ENCODE measurements at regions not wholly inside any gene's neighbourhood (a gene's known extent, or its start where the extent isn't known, plus 50 kb on each side); places are given as distances from the start of the nearest gene placed in this dataset.

DNA sequence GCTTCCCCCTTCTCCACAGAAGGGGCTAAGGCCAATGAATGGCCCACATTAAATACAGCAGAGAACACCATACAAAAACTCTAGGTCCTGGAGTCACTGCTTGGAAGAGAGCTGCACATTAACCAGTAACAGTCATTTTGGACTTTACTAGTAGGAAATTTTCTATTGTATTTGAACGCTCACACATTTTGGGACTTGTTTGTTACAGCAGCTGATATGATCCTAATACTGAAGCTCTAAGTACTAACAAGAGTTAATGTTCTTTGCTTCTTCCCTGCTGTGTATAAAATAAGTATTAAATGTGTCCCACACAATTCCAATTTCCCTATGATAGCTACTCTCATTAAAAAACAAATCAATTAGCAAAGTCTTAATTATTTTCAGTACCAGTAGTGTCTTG, 148.3 kb upstream of the IRX3 start:
- Mint-ChIP-seq H3K36me3 (ENCODE audit: low read depth) (peaks cover 5% of the 10 kb centered on the region; the same call in 1 of the 2 replicates), H3K27me3 (ENCODE audit: insufficient read depth) (peaks cover 21% of the 10 kb centered on the region)

DNA sequence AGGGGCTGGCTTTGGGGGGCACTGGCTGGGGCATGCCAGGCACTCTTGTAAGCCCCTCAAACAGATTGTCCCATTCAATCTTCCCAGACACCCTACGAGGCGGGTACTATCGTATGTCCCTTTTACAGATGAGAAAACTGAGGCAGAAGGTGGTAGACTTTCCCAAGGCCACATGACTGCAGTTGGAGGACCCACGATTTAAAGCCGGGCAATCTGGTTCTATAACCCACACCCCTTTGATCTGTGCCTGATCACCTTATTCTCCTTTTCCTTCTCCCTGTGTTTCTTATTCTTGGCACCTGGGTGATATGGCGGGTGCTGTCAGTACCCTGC, 146.3 kb upstream of the IRX3 start:
- Mint-ChIP-seq H3K4me3 (no peak overlapping the region), H3K36me3 (ENCODE audit: low read depth) (peaks cover 7% of the 10 kb centered on the region), H3K9me3 (0 out of 2 replicates have a peak, but pooled peaks cover 5% of the 10 kb centered on the region), H3K27me3 (ENCODE audit: insufficient read depth) (peaks cover 13% of the 10 kb centered on the region), H3K4me1 (ENCODE audit: low read depth) (peaks cover 35% of the 10 kb centered on the region), H3K27ac (no peak overlapping the region)
- TF ChIP-seq, protein P1, sequence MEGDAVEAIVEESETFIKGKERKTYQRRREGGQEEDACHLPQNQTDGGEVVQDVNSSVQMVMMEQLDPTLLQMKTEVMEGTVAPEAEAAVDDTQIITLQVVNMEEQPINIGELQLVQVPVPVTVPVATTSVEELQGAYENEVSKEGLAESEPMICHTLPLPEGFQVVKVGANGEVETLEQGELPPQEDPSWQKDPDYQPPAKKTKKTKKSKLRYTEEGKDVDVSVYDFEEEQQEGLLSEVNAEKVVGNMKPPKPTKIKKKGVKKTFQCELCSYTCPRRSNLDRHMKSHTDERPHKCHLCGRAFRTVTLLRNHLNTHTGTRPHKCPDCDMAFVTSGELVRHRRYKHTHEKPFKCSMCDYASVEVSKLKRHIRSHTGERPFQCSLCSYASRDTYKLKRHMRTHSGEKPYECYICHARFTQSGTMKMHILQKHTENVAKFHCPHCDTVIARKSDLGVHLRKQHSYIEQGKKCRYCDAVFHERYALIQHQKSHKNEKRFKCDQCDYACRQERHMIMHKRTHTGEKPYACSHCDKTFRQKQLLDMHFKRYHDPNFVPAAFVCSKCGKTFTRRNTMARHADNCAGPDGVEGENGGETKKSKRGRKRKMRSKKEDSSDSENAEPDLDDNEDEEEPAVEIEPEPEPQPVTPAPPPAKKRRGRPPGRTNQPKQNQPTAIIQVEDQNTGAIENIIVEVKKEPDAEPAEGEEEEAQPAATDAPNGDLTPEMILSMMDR (IDR thresholded peaks at IDR 0.05) = no peak
- no peak for DNase-seq

More for the DNA sequence above, 148.3 kb upstream of the IRX3 start:
- Mint-ChIP-seq H3K4me3 (no peak overlapping the region), H3K4me1 (ENCODE audit: low read depth) (peaks cover 26% of the 10 kb centered on the region), H3K9me3 (0 out of 2 replicates have a peak, but pooled peaks cover 5% of the 10 kb centered on the region), H3K27ac (no peak overlapping the region)
- no peak for DNase-seq
- TF ChIP-seq, protein P1 (IDR thresholded peaks at IDR 0.05) = no peak

DNA sequence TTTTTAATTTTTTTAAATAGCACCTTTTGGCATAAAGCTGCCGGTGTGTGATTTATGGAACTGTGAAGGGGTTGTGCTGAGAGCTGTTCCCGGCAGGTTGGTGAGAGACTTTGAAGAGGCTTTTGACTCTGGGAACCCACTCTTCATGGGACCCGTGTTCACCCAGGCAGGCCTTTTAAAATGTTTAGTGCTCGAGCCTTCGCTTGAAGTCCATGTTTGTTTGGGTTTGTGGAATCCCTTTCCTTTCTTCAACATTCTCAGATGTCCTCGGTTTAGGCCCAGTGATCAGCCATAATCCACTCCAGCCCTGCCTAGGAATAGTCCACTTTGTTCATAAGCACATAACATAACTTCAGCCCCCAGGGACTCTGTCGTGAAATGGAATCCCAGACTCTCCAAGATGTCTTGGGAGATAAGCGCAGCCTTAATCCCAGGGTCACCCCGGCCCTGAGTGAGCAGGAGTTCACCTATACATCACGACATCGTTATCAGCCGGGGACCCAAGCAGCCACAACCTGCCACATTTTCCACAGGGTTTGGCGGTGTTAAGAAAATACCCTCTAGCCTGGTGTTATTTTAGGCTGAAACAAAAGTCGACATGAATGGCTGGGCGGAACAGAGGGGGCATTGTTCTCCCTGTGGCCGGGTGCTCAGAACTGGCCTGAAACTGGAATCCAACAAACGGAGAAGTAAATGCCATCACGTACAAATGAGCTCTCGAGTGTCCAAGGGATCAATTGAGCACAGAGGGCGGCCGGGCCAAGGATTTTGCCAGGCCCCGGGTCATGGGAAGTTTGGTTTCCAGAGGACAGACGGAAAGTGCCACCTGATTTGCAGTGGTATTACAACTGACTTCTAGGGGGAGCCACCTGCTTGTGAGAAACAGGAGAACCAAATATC, 145.7 kb upstream of the IRX3 start:
- peaks cover 13% of the 10 kb centered on the region for H3K27me3 Mint-ChIP-seq (ENCODE audit: insufficient read depth)
- TF ChIP-seq, protein P1 (IDR thresholded peaks at IDR 0.05) = peak; percentile 34
- peaks cover 6% of the 10 kb centered on the region for H3K36me3 Mint-ChIP-seq (ENCODE audit: low read depth)
- H3K4me1 Mint-ChIP-seq (ENCODE audit: low read depth) = peaks cover 35% of the 10 kb centered on the region
- H3K4me3 Mint-ChIP-seq = no peak overlapping the region
- peak overlapping the region; percentile 48; the same call in 1 of the 2 replicates for H3K27ac Mint-ChIP-seq
- H3K9me3 Mint-ChIP-seq = 0 out of 2 replicates have a peak, but pooled peaks cover 5% of the 10 kb centered on the region
- DNase-seq = no peak

DNA sequence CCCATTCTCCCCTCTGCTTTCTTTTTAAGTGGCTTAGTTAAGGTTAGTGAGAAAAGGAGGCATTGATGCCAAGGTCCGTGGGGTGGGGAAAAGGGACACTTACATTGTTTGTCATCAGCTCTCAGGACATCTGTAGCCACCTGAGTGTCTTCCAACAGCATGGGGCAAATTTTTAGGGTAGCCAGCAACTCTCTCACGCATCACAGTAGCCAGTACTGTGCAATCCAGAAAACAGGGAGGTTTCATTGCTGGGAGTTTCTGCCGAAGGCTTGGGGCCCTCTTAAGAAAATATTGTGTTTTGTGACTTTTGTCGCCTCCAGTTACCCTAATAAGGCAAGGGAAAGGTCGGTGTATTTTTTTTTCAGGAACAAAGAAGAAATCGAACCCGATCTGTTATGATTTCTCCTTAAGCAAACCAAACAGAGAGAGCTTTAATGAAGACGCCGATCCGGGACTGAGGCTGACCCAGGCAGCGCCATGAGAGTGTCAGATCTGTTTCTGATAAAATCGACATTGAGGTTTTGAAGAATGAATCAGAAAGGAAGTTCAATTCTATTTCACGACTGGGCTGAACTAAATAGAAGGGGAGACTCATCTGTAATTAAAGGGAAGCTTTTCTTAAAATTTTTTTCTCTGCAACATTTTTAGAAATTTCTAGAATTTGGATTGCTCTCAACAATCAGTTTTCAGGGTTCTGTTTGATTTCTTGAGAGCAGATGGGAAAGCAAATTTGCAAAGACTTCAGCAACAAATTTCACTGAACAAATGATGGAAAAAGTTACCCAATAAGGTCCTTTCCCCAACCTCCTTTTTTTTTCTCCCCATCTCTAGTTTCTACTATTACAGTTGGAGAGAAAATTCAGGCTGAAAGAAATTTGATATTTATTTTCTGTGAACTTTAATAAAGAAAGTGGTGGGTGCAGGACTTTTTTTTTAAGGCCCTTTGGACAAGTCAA, 144.7 kb upstream of the IRX3 start:
- peak; percentile 66 for DNase-seq
- H3K27ac Mint-ChIP-seq = peak overlapping the region; percentile 96
- H3K27me3 Mint-ChIP-seq (ENCODE audit: insufficient read depth) = peaks cover 9% of the 10 kb centered on the region
- TF ChIP-seq, protein P1 (IDR thresholded peaks at IDR 0.05) = no peak
- 0 out of 2 replicates have a peak, but pooled peaks cover 5% of the 10 kb centered on the region for H3K9me3 Mint-ChIP-seq
- peaks cover 6% of the 10 kb centered on the region for H3K36me3 Mint-ChIP-seq (ENCODE audit: low read depth)
- peaks cover 38% of the 10 kb centered on the region for H3K4me1 Mint-ChIP-seq (ENCODE audit: low read depth)
- H3K4me3 Mint-ChIP-seq = peak overlapping the region; percentile 85

DNA sequence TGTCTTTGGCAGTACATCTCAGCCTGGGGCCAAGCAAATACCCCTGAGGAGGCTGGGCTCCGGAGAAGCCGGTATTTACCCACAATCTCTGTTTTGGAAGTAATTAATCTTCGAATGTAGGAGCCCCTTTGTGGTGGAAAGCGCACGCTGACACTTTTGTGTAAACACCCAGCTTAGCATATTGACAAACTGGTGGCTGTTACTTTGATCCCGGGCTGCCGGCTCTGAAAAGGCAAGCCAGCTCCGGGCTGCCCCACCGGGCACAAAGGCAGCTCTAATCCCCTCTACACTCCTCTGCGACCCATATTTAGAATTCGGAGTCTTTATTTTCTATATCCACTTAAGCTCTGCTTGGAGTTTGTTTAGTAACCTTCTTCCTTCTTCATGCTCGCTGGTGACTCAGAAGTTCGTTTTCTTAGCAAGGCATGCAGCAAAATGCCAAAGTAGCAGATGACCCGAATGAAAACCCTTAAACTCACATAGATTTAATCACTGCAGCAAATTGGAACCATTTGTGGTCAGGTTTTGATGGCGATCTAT, 144.0 kb upstream of the IRX3 start:
- TF ChIP-seq, protein P1 (IDR thresholded peaks at IDR 0.05) = no peak
- Mint-ChIP-seq H3K9me3 (0 out of 2 replicates have a peak, but pooled peaks cover 5% of the 10 kb centered on the region), H3K4me3 (peak overlapping the region; percentile 85), H3K36me3 (ENCODE audit: low read depth) (peaks cover 6% of the 10 kb centered on the region), H3K4me1 (ENCODE audit: low read depth) (peaks cover 46% of the 10 kb centered on the region), H3K27ac (peak overlapping the region; percentile 96), H3K27me3 (ENCODE audit: insufficient read depth) (peaks cover 3% of the 10 kb centered on the region)
- peak; percentile 87 for DNase-seq

Data from HFFc6 (cell line).